GM19467 (cell line): ENCODE measurements at regions not wholly inside any gene's neighbourhood (a gene's known extent, or its start where the extent isn't known, plus 50 kb on each side); places are given as distances from the start of the nearest gene placed in this dataset.
"Not testable (repeated sequence)": the region's sequence is repeated elsewhere in the genome, so short reads cannot be mapped to it uniquely, and the experiment has no call there.

ENCODE experiments used
- ATAC-seq: cut with Tn5 transposase; IDR thresholded peaks from one replicate; pipeline ENCODE4 v1.9.1; 2021; ENCODE audit warnings: mild to moderate bottlenecking, moderate library complexity; ENCODE audit not compliant: unreplicated experiment

GRCh38 chr6:22132656-22133055 lies 164.2 kb downstream of the PRL start:
- ATAC-seq, result no peak

DNA sequence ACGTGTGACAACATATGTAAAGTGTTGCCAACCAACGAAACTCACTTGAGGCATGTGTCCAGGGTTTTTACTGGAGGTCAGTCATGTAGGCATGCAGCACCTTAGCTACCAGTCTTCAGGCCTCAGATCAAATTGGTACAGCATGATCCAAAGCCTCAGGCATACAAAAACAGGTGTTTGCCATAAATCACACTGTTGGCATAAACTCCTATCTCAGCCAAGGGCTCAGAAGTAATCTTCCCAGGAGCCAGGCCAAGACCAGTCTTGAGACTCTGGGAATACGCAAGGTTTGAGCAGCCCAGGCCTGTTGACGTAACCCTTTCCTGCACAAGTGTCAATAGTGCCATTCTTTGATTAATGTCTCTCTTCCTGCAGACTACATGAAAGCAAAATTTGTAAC lies 163.5 kb downstream of the PRL start:
- no peak for ATAC-seq

- ATAC-seq, result no peak
These were observed 162.5 kb downstream of the PRL start for GRCh38 chr6:22134308-22134707.

DNA sequence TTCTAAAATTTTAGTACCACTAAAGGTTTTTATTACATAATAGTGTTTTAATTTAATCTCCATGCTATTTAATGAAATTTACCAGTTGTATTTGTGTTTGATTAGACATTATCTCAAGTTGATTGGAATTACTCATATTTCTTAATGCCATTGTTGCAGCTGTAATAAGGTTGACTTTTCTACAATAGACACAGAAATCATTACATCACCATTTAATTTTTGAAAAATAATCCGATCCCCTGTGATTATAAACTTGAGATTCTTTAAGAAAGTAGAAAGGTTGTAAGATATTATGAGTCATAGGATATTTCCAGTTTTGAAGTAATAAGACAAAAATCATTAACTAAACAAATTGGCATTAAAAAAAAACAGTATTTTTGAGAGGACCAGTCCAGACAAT lies 161.4 kb downstream of the PRL start:
- no peak for ATAC-seq

DNA sequence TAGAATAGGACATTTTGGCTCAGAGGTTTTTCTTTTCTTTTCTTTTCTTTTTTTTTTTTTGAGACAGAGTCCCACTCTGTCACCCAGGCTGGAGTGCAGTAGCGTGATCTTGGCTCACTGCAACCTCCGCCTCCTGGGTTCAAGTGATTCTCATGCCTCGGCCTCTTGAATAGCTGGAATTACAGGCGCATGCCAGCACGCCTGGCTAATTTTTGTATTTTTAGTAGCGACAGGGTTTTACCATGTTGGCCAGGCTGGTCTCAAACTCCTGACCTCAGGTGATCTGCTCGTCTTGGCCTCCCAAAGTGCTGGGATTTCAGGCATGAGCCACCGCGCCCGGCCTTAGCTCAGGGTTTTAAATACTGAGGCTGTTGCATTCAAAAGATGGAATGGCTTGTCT lies 156.1 kb downstream of the PRL start:
- ATAC-seq, result not testable (repeated sequence)

DNA sequence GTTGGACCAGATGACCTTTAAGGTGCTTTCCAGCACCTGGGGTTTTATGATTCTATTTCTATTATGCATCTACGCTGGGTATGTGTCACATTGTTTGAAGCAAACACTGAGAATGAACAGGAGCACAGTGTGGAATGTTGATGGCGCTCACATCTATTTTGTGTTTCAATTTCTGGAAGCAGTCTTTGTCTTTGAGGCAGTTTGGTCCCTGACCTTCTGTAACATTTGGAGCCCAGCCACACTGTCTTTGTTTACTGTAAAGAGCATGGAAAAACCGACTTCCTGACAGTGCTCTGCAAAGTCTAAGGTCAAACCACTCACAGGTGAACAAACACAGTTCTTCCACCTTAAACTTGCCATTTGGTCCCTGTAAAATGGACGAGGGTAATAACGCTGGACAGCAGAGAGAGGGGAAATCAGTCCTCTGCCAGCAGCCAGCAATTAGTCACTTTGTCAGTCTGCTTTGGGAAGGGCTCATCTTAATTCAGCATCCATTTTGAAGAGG lies 155.5 kb downstream of the PRL start:
- no peak for ATAC-seq

- no peak for ATAC-seq
These were observed 154.0 kb downstream of the PRL start for GRCh38 chr6:22142856-22143255.

- no peak for ATAC-seq
These were observed 151.5 kb downstream of the PRL start for GRCh38 chr6:22145376-22145775.

GRCh38 chr6:22145823-22146677 lies 150.8 kb downstream of the PRL start:
- ATAC-seq, result no peak

GRCh38 chr6:22146678-22146930 lies 150.2 kb downstream of the PRL start:
- no peak for ATAC-seq

DNA sequence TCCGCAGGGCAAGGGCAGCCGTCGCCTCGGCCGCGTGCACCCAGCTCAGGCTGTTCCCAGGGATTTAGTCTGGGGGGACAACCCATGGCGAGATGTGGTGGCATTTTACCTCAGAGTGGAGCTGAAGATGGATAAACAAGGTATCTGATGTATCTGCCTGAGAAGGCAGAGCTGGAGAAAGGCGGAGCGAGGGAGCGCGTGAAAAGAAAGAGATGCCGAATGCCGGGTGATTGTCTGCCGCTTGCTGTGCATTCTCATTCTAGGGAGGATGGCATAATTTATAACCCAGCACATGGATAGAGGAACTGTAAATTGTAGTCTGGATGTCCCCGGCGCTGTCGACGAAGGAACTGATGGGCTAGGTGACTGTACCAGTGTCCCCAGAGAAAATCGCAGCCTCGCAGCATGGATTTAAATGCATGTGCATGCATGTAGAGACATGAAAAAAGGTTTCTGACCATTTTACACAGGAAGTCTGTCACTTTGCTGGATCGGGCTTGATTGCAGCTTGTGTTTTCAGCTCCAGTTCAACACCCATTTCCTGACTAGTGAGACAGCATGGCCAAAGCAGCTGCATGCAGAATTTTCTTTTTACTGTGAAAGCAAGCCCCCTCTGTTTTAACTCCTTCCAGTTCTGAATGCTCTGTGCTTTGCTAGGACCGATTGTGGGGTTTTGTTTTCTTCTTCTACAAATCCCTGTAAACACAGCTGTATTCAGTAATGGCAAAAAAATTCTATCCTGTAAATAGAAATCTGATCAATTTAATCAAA lies 149.7 kb downstream of the PRL start:
- ATAC-seq, result no peak

GRCh38 chr6:22147921-22148776 lies 148.7 kb downstream of the PRL start:
- ATAC-seq, result no peak

GRCh38 chr6:22149096-22149495 lies 147.7 kb downstream of the PRL start:
- no peak for ATAC-seq

DNA sequence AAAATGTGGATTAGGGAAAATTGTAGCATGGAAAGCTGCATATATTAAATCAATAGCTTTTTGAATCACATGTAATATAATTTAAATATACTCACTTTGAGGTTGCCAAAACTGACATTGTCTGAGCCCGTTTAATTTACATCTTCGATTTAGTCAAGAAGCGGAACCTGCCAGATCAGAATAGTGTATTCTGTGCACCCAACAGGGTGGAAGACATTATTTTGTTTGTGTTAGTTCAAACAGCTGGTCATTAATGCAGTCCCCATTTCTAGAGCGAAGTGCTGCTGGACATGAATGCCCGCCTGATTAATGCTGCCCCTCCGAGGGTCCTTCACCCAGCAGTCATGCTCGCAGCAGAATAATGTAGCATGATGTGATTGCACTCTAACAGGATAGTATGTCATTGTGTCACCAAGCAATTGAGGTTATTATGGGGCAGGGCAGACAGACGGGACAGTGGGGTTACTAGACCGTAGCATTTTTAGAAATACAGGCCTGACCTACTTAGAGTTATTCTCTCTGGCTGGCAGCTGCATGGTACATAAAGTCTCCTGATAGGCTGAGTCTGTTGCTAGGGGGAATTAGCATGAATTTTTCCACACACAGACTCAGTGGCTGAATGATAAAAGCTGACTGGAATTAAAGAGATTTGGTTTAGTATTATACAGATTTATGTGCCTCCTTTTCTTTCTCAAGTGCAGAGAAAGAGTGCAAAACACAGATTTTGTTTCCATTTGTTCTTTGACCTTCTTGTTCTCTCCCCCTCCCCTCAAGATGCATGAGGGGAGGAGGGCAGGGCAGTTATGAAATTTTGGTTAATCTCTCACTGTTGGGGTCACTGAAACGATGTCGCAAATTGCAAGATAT lies 147.1 kb downstream of the PRL start:
- no peak for ATAC-seq

GRCh38 chr6:22150368-22151035 lies 146.3 kb downstream of the PRL start:
- ATAC-seq, result no peak

DNA sequence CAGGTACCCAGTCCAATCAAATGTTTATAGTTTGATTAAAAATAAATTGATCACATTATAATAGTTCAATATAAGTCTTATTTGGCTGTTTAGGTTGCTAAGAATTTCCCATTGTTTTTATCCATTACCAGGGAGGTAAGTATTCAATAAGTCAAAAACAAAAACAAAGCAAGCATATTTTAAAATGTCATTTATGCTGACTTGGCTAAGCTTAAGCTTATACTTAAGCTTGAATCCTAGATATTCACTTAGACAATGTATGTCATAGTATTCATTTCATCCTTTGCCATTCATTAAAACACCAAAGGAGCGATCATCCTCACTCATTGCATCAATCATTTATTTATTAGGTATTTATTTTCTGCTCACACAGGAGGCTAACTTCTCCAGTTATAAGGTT lies 144.9 kb downstream of the PRL start:
- no peak for ATAC-seq

- ATAC-seq, result no peak
These were observed 144.0 kb downstream of the PRL start for GRCh38 chr6:22152841-22153240.

GRCh38 chr6:22153384-22154158 lies 143.3 kb downstream of the PRL start:
- no peak for ATAC-seq

DNA sequence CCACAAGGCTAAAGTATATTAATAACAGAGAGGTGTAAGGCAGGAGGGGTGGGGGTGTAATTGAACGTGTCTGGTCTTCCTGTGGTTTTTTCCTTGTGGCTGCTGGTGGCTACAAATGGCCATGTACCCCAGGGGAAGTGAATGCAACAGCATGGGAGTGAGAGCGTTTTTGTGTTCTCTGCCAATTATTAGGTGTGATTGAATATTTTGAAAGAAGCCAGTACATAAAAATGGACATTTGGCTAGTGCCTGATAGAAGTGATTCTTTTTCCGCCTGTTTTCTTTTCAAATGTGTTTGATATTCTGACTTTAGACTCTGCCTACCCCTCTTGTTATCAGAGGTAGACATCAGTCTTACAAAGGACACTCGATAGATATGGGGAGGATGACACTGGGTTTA lies 141.3 kb downstream of the PRL start:
- no peak for ATAC-seq
